NCI-H345 treated with DMSO at 0.1 percent for 48 hours (cell line): ENCODE measurements at regions not wholly inside any gene's neighbourhood (a gene's known extent, or its start where the extent isn't known, plus 50 kb on each side); places are given as distances from the start of the nearest gene placed in this dataset.
"Not testable (repeated sequence)": the region's sequence is repeated elsewhere in the genome, so short reads cannot be mapped to it uniquely, and the experiment has no call there.

ENCODE experiments used
- DNase-seq: peaks from one replicate; lab custom pipeline; 2025; ENCODE audit not compliant: unreplicated experiment; lab: John Stamatoyannopoulos, UW

- not testable (repeated sequence) for DNase-seq
Measured at GRCh38 chr5:6241056-6241455, 137.3 kb downstream of the MED10 start.

GRCh38 chr5:6236858-6237481, 141.4 kb downstream of the MED10 start:
- no peak for DNase-seq

GRCh38 chr5:6236170-6236793, 142.1 kb downstream of the MED10 start:
- no peak for DNase-seq

- no peak for DNase-seq
Measured at GRCh38 chr5:6235726-6236125, 142.6 kb downstream of the MED10 start.

GRCh38 chr5:6228257-6229250, 149.8 kb downstream of the MED10 start:
- DNase-seq: no peak

- DNase-seq: no peak
Measured at GRCh38 chr5:6225121-6225607, 153.2 kb downstream of the MED10 start.

GRCh38 chr5:6224406-6224805, 153.9 kb downstream of the MED10 start:
- DNase-seq: no peak

GRCh38 chr5:6222899-6223298, 155.4 kb downstream of the MED10 start:
- DNase-seq: no peak

GRCh38 chr5:6222121-6222520, 156.2 kb downstream of the MED10 start:
- DNase-seq: no peak

- DNase-seq: no peak
Measured at GRCh38 chr5:6221141-6221626, 157.2 kb downstream of the MED10 start.

- no peak for DNase-seq
Measured at GRCh38 chr5:6220346-6221088, 157.8 kb downstream of the MED10 start.

GRCh38 chr5:6218517-6218916, 159.8 kb downstream of the MED10 start:
- DNase-seq: no peak

- no peak for DNase-seq
Measured at GRCh38 chr5:6218116-6218515, 160.2 kb downstream of the MED10 start.

GRCh38 chr5:6216471-6217075, 161.8 kb downstream of the MED10 start:
- DNase-seq: no peak

- no peak for DNase-seq
Measured at GRCh38 chr5:6215891-6216290, 162.5 kb downstream of the MED10 start.

- no peak for DNase-seq
Measured at GRCh38 chr5:6212244-6212643, 166.1 kb downstream of the MED10 start.

- DNase-seq: no peak
Measured at GRCh38 chr5:6206501-6206900, 171.8 kb downstream of the MED10 start.

- no peak for DNase-seq
Measured at GRCh38 chr5:6202968-6203365, 175.4 kb downstream of the MED10 start.

- no peak for DNase-seq
Measured at GRCh38 chr5:6202149-6202967, 176.0 kb downstream of the MED10 start.

GRCh38 chr5:6201631-6202030, 176.7 kb downstream of the MED10 start:
- DNase-seq: no peak
